GM18517 (cell line): ENCODE measurements at regions not wholly inside any gene's neighbourhood (a gene's known extent, or its start where the extent isn't known, plus 50 kb on each side); places are given as distances from the start of the nearest gene placed in this dataset.
"Not testable (repeated sequence)": the region's sequence is repeated elsewhere in the genome, so short reads cannot be mapped to it uniquely, and the experiment has no call there.

ENCODE experiments used
- ATAC-seq: cut with Tn5 transposase; IDR thresholded peaks from one replicate; pipeline ENCODE4 v1.9.1; 2021; ENCODE audit warnings: mild to moderate bottlenecking, moderate library complexity; ENCODE audit not compliant: unreplicated experiment

GRCh38 chr13:28574617-28575142 lies 79.8 kb upstream of the FLT1 start:
- ATAC-seq: no peak

- no peak for ATAC-seq
Measured at GRCh38 chr13:28573595-28574373, 78.9 kb upstream of the FLT1 start.

- ATAC-seq: no peak
Measured at GRCh38 chr13:28572871-28573270, 77.9 kb upstream of the FLT1 start.

GRCh38 chr13:28570356-28570755 lies 75.4 kb upstream of the FLT1 start:
- ATAC-seq: not testable (repeated sequence)

- no peak for ATAC-seq
Measured at GRCh38 chr13:28569886-28570285, 75.0 kb upstream of the FLT1 start.

GRCh38 chr13:28568286-28568685 lies 73.4 kb upstream of the FLT1 start:
- ATAC-seq: no peak

GRCh38 chr13:28566891-28567290 lies 72.0 kb upstream of the FLT1 start:
- no peak for ATAC-seq

- ATAC-seq: no peak
Measured at GRCh38 chr13:28566283-28566682, 71.4 kb upstream of the FLT1 start.

GRCh38 chr13:28564030-28564429 lies 69.1 kb upstream of the FLT1 start:
- ATAC-seq: no peak

- no peak for ATAC-seq
Measured at GRCh38 chr13:28563609-28564008, 68.7 kb upstream of the FLT1 start.

- ATAC-seq: no peak
Measured at GRCh38 chr13:28560612-28561011, 65.7 kb upstream of the FLT1 start.

- ATAC-seq: no peak
Measured at GRCh38 chr13:28559636-28560259, 64.8 kb upstream of the FLT1 start.

GRCh38 chr13:28558567-28558966 lies 63.6 kb upstream of the FLT1 start:
- no peak for ATAC-seq

- ATAC-seq: no peak
Measured at GRCh38 chr13:28557725-28558520, 63.0 kb upstream of the FLT1 start.

GRCh38 chr13:28555096-28555495 lies 60.2 kb upstream of the FLT1 start:
- ATAC-seq: no peak

GRCh38 chr13:28553971-28554370 lies 59.0 kb upstream of the FLT1 start:
- ATAC-seq: no peak

GRCh38 chr13:28552288-28552687 lies 57.4 kb upstream of the FLT1 start:
- ATAC-seq: no peak

- ATAC-seq: no peak
Measured at GRCh38 chr13:28551498-28551895, 56.6 kb upstream of the FLT1 start.

- no peak for ATAC-seq
Measured at GRCh38 chr13:28550721-28551497, 56.0 kb upstream of the FLT1 start.

GRCh38 chr13:28550091-28550490 lies 55.2 kb upstream of the FLT1 start:
- ATAC-seq: no peak

GRCh38 chr13:28548872-28549271 lies 53.9 kb upstream of the FLT1 start:
- ATAC-seq: no peak
